Omental fat pad (tissue), 3 donors: ENCODE measurements at regions not wholly inside any gene's neighbourhood (a gene's known extent, or its start where the extent isn't known, plus 50 kb on each side); places are given as distances from the start of the nearest gene placed in this dataset.

Source experiments
- ATAC-seq: fragments of 150-250 bp; one replicate; pipeline ENCODE4 v1.9.1; 2016; ENCODE audit warnings: mild to moderate bottlenecking, moderate library complexity; ENCODE audit not compliant: low FRiP score
- DNase-seq: peaks from one replicate; pipeline ENCODE4 v3.0.0-alpha.2; 2019; ENCODE audit warnings: low spot score
- CTCF ChIP-seq, 3 donors: fragments of 450-650 bp; IDR thresholded peaks; one replicate each; pipeline ENCODE4 v1.5.1; 2016 to 2017; ENCODE audit warnings: antibody characterized with exemption in 3 of 3, mild to moderate bottlenecking in 3 of 3, moderate library complexity in 2 of 3

- DNase-seq (no peak), ATAC-seq (no peak)
- TF ChIP-seq CTCF (IDR thresholded peaks at IDR 0.05), result no peak
Observed at GRCh38 chr1:4053160-4053748, 153.2 kb upstream of the C1orf174 start.

- DNase-seq (no peak), ATAC-seq (no peak)
- TF ChIP-seq CTCF (IDR thresholded peaks at IDR 0.05), result no peak
Observed at GRCh38 chr1:4053774-4054173, 153.7 kb upstream of the C1orf174 start.

GRCh38 chr1:4055294-4055967 lies 155.4 kb upstream of the C1orf174 start:
- no peak for DNase-seq
- TF ChIP-seq CTCF (IDR thresholded peaks at IDR 0.05), result no peak

DNA sequence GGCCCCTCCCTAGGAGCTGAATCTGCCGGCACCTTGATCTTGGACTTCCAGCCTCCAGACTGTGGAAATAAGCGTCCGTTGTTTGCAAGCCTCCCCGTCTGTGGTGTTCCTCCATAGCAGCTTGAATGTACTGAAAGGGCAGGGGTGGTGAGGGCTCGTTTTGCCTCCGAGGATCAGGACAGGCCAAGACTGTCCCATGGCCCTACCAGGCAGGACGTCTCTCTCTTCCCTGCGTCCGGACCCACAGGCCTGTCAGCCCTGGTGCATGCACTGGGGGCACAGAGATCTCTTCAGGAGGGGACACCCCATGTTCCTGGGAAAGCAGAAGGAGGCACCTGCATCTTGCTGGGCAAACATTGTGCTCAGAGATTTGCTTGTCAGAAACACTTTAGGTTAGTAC lies 156.3 kb upstream of the C1orf174 start:
- ATAC-seq, result no peak
- DNase-seq, result no peak
- no peak for TF ChIP-seq CTCF (IDR thresholded peaks at IDR 0.05)

More at GRCh38 chr1:4055294-4055967, 155.4 kb upstream of the C1orf174 start:
- ATAC-seq, result no peak

DNA sequence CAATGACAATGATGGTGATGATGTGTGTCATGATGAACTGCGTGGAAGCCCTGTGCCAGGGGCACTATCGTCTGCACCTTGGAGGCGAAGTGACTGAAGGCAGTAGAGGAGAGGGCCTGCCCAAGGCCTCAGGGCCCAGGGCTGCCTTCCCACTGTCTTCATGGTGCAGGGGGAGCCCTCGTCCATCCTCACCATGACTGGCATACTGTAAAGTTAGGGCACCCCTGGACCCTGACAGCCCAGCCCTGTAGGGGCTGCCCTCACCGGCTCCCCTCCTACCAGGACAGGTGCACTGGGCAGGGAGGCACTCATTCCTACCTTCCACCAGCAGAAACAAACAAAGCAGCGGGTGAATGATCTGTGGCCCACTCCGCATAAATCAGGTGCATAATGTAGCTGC lies 156.9 kb upstream of the C1orf174 start:
- no peak for DNase-seq

GRCh38 chr1:4057603-4058002 lies 157.5 kb upstream of the C1orf174 start:
- DNase-seq, result no peak

More for the DNA sequence above, 156.9 kb upstream of the C1orf174 start:
- no peak for TF ChIP-seq CTCF (IDR thresholded peaks at IDR 0.05)
- no peak for ATAC-seq

More at GRCh38 chr1:4057603-4058002, 157.5 kb upstream of the C1orf174 start:
- ATAC-seq, result no peak
- no peak for TF ChIP-seq CTCF (IDR thresholded peaks at IDR 0.05)
